ENCODE measurements at regions not wholly inside any gene's neighbourhood (a gene's known extent, or its start where the extent isn't known, plus 50 kb on each side); places are given as distances from the start of the nearest gene placed in this dataset.

DNA sequence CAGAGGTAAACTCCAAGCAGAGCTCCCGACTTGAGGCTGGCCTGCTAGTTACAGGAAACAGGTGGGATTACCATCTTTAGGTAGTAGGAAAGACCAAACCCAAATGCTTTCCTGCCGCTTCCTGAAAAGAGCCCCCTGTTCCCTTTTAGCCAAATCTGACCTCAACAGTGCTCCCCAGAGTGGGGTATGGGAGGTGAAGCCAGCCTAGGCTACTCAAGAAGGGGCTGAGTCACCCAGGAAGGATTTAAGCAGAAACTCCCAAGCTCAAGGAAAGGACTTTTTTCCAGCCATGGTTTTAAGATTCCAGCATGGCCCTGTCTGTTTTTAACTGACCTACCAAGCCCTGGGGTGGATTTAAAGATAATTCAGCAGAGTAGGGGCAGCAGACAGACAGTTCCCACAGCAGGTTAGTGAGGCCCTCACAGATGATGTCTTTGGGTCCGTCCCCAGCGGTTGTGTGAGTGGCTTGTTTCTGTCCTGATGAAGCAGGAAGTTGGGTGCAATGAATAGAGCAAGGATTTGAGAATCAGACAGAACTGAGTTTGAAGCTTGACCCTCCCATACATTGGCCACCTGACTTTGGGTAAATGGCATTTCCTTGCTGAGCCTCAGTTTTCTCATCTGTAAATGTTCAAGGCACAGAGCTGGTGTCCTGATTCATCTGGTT, 76.9 kb upstream of the MAFB start:
- DNase-seq (ENCODE audit: insufficient read length, low spot score, missing footprints), result no peak
- Histone ChIP-seq H2AFZ (ENCODE audit: low read length) (no peak overlapping the region), H3K4me2 (ENCODE audit: insufficient read depth, low read length) (no peak overlapping the region), H3K4me3 (ENCODE audit: insufficient read depth, low read length) (no peak overlapping the region), H4K20me1 (ENCODE audit: insufficient read depth, low read length) (no peaks in the 10 kb centered on the region), H3K9me3 (ENCODE audit: low read depth, low read length) (no peaks in the 10 kb centered on the region), H3K27me3 (ENCODE audit: insufficient read depth, low read length) (no peaks in the 10 kb centered on the region), H3K79me2 (ENCODE audit: insufficient read depth, low read length) (no peaks in the 10 kb centered on the region), H3K27ac (ENCODE audit: low read depth, low read length) (no peak overlapping the region), H3K4me1 (ENCODE audit: insufficient read depth, low read length) (no peaks in the 10 kb centered on the region), H3K36me3 (ENCODE audit: insufficient read depth, low read length) (no peaks in the 10 kb centered on the region)
- TF ChIP-seq CTCF (IDR thresholded peaks at IDR 0.05; ENCODE audit: extremely low read depth, low read depth, low read length), result no peak

GRCh38 chr20:40766790-40767614, 78.0 kb upstream of the MAFB start:
- no peaks in the 10 kb centered on the region for H3K4me1 ChIP-seq (ENCODE audit: insufficient read depth, low read length)
- no peak overlapping the region for H2AFZ ChIP-seq (ENCODE audit: low read length)
- no peaks in the 10 kb centered on the region for H3K9me3 ChIP-seq (ENCODE audit: low read depth, low read length)
- no peaks in the 10 kb centered on the region for H3K79me2 ChIP-seq (ENCODE audit: insufficient read depth, low read length)
- no peaks in the 10 kb centered on the region for H3K36me3 ChIP-seq (ENCODE audit: insufficient read depth, low read length)
- DNase-seq (ENCODE audit: insufficient read length, low spot score, missing footprints), result no peak
- H3K27me3 ChIP-seq (ENCODE audit: insufficient read depth, low read length), result no peaks in the 10 kb centered on the region
- H4K20me1 ChIP-seq (ENCODE audit: insufficient read depth, low read length), result no peaks in the 10 kb centered on the region
- TF ChIP-seq CTCF (IDR thresholded peaks at IDR 0.05; ENCODE audit: extremely low read depth, low read depth, low read length), result no peak
- H3K4me2 ChIP-seq (ENCODE audit: insufficient read depth, low read length), result no peak overlapping the region
- H3K27ac ChIP-seq (ENCODE audit: low read depth, low read length), result no peak overlapping the region
- no peak overlapping the region for H3K4me3 ChIP-seq (ENCODE audit: insufficient read depth, low read length)

DNA sequence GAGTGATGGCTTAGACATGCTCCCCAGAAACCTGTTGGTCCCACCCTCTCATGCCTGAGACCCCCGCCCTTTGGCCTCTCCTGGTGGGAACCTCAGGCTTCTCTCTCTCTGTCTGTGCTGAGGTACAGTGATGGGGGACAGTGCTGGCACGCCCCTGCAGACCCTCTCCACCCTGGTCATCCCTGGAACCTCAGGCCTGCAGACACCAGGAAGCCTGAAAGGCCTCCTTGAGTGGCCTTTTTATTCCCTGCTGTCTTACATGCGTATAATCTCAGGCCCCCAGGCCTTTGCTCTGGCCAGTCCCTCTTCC, 78.5 kb upstream of the MAFB start:
- Histone ChIP-seq H3K79me2 (ENCODE audit: insufficient read depth, low read length) (no peaks in the 10 kb centered on the region), H3K27me3 (ENCODE audit: insufficient read depth, low read length) (no peaks in the 10 kb centered on the region)

More for the DNA sequence above, 78.5 kb upstream of the MAFB start:
- no peak for TF ChIP-seq CTCF (IDR thresholded peaks at IDR 0.05; ENCODE audit: extremely low read depth, low read depth, low read length)
- Histone ChIP-seq H3K4me2 (ENCODE audit: insufficient read depth, low read length) (no peak overlapping the region), H3K27ac (ENCODE audit: low read depth, low read length) (no peak overlapping the region), H3K9me3 (ENCODE audit: low read depth, low read length) (no peaks in the 10 kb centered on the region), H2AFZ (ENCODE audit: low read length) (no peak overlapping the region), H3K36me3 (ENCODE audit: insufficient read depth, low read length) (no peaks in the 10 kb centered on the region), H4K20me1 (ENCODE audit: insufficient read depth, low read length) (no peaks in the 10 kb centered on the region), H3K4me1 (ENCODE audit: insufficient read depth, low read length) (no peaks in the 10 kb centered on the region), H3K4me3 (ENCODE audit: insufficient read depth, low read length) (no peak overlapping the region)
- DNase-seq (ENCODE audit: insufficient read length, low spot score, missing footprints), result no peak

Data from osteoblast (primary cell).